Lung microvascular endothelial cell (primary cell): ENCODE measurements at regions not wholly inside any gene's neighbourhood (a gene's known extent, or its start where the extent isn't known, plus 50 kb on each side); places are given as distances from the start of the nearest gene placed in this dataset.
A peak's percentile ranks its signal among the peaks of the same experiment; 100 is the strongest.
"Not testable (repeated sequence)": the region's sequence is repeated elsewhere in the genome, so short reads cannot be mapped to it uniquely, and the experiment has no call there.

Experiments
- DNase-seq, 2 donors: peaks; one replicate each; pipeline versions ENCODE4 v3.0.0 to v3.0.0-alpha.2; 2010; ENCODE audit warnings: low read depth in 2 of 2

- DNase-seq: no peak
Observed at GRCh38 chr2:8133913-8134472, 547.9 kb upstream of the ID2 start.

GRCh38 chr2:8134473-8134932, 547.4 kb upstream of the ID2 start:
- DNase-seq: peak in 1 of 2 donors; percentile 8

GRCh38 chr2:8134985-8135682, 546.7 kb upstream of the ID2 start:
- DNase-seq: no peak

- DNase-seq: no peak
Observed at GRCh38 chr2:8137801-8138200, 544.1 kb upstream of the ID2 start.

- no peak for DNase-seq
Observed at GRCh38 chr2:8138525-8138922, 543.3 kb upstream of the ID2 start.

- no peak for DNase-seq
Observed at GRCh38 chr2:8138923-8139667, 542.8 kb upstream of the ID2 start.

- DNase-seq: no peak
Observed at GRCh38 chr2:8139668-8140200, 542.1 kb upstream of the ID2 start.

GRCh38 chr2:8141079-8141707, 540.7 kb upstream of the ID2 start:
- no peak for DNase-seq

GRCh38 chr2:8141780-8142179, 540.1 kb upstream of the ID2 start:
- DNase-seq: no peak

GRCh38 chr2:8142461-8142860, 539.4 kb upstream of the ID2 start:
- no peak for DNase-seq

GRCh38 chr2:8144131-8144631, 537.7 kb upstream of the ID2 start:
- no peak for DNase-seq

GRCh38 chr2:8144785-8145184, 537.1 kb upstream of the ID2 start:
- DNase-seq: peak in 1 of 2 donors; percentile 14

- DNase-seq: not testable (repeated sequence)
Observed at GRCh38 chr2:8145375-8145774, 536.5 kb upstream of the ID2 start.

- no peak for DNase-seq
Observed at GRCh38 chr2:8146132-8147005, 535.5 kb upstream of the ID2 start.

GRCh38 chr2:8148260-8149006, 533.4 kb upstream of the ID2 start:
- peak; percentile 56 to 80 for DNase-seq

GRCh38 chr2:8149007-8149405, 532.9 kb upstream of the ID2 start:
- no peak for DNase-seq

GRCh38 chr2:8149985-8150539, 531.8 kb upstream of the ID2 start:
- peak in 1 of 2 donors; percentile 46 for DNase-seq

GRCh38 chr2:8151888-8152287, 530.0 kb upstream of the ID2 start:
- peak; percentile 33 to 52 for DNase-seq

- no peak for DNase-seq
Observed at GRCh38 chr2:8152392-8153257, 529.2 kb upstream of the ID2 start.
